Stimulated activated CD4-positive, alpha-beta T cell treated with anti-CD3 and anti-CD28 coated beads, Interleukin-4, amount 100 ng/mL, for 4 hours (primary cell): ENCODE measurements at regions not wholly inside any gene's neighbourhood (a gene's known extent, or its start where the extent isn't known, plus 50 kb on each side); places are given as distances from the start of the nearest gene placed in this dataset.
"Not testable (repeated sequence)": the region's sequence is repeated elsewhere in the genome, so short reads cannot be mapped to it uniquely, and the experiment has no call there.

Experiments used
- DNase-seq, 2 experiments: peaks; one replicate each; pipeline ENCODE4 v3.0.0-alpha.2; 2020

- no peak for DNase-seq
Measured at GRCh38 chr11:31955838-31956237, 135.0 kb upstream of the RCN1 start.

GRCh38 chr11:31953803-31954327 lies 137.0 kb upstream of the RCN1 start:
- DNase-seq, result no peak

GRCh38 chr11:31949733-31950200 lies 138.6 kb upstream of the PAX6 start:
- not testable (repeated sequence) for DNase-seq

- no peak for DNase-seq
Measured at GRCh38 chr11:31947051-31947450, 135.9 kb upstream of the PAX6 start.

- no peak for DNase-seq
Measured at GRCh38 chr11:31943056-31943780, 132.1 kb upstream of the PAX6 start.

GRCh38 chr11:31940371-31941037 lies 129.4 kb upstream of the PAX6 start:
- no peak for DNase-seq

GRCh38 chr11:31939004-31939403 lies 127.9 kb upstream of the PAX6 start:
- no peak for DNase-seq

GRCh38 chr11:31936312-31936711 lies 125.2 kb upstream of the PAX6 start:
- DNase-seq, result no peak

GRCh38 chr11:31932879-31933278 lies 121.8 kb upstream of the PAX6 start:
- no peak for DNase-seq

GRCh38 chr11:31927982-31928381 lies 116.9 kb upstream of the PAX6 start:
- DNase-seq, result no peak

- no peak for DNase-seq
Measured at GRCh38 chr11:31926816-31927528, 115.8 kb upstream of the PAX6 start.

- no peak for DNase-seq
Measured at GRCh38 chr11:31926106-31926505, 115.0 kb upstream of the PAX6 start.

- DNase-seq, result no peak
Measured at GRCh38 chr11:31922450-31922849, 111.3 kb upstream of the PAX6 start.

- DNase-seq, result no peak
Measured at GRCh38 chr11:31921081-31921480, 110.0 kb upstream of the PAX6 start.

- DNase-seq, result no peak
Measured at GRCh38 chr11:31919175-31919574, 108.1 kb upstream of the PAX6 start.

- no peak for DNase-seq
Measured at GRCh38 chr11:31915867-31916266, 104.7 kb upstream of the PAX6 start.

- DNase-seq, result no peak
Measured at GRCh38 chr11:31913985-31914384, 102.9 kb upstream of the PAX6 start.

- DNase-seq, result no peak
Measured at GRCh38 chr11:31912808-31913207, 101.7 kb upstream of the PAX6 start.

GRCh38 chr11:31910950-31911576 lies 99.9 kb upstream of the PAX6 start:
- no peak for DNase-seq

- no peak for DNase-seq
Measured at GRCh38 chr11:31903225-31904074, 92.3 kb upstream of the PAX6 start.

- no peak for DNase-seq
Measured at GRCh38 chr11:31902706-31903105, 91.6 kb upstream of the PAX6 start.

- DNase-seq, result no peak
Measured at GRCh38 chr11:31895926-31896325, 84.8 kb upstream of the PAX6 start.
